HG02973 (cell line): ENCODE measurements at regions not wholly inside any gene's neighbourhood (a gene's known extent, or its start where the extent isn't known, plus 50 kb on each side); places are given as distances from the start of the nearest gene placed in this dataset.
A peak's percentile ranks its signal among the peaks of the same experiment; 100 is the strongest.
"Not testable (repeated sequence)": the region's sequence is repeated elsewhere in the genome, so short reads cannot be mapped to it uniquely, and the experiment has no call there.

Experiments
- ATAC-seq: cut with Tn5 transposase; IDR thresholded peaks from one replicate; pipeline ENCODE4 v1.9.1; 2021; ENCODE audit warnings: moderate library complexity; ENCODE audit not compliant: unreplicated experiment

DNA sequence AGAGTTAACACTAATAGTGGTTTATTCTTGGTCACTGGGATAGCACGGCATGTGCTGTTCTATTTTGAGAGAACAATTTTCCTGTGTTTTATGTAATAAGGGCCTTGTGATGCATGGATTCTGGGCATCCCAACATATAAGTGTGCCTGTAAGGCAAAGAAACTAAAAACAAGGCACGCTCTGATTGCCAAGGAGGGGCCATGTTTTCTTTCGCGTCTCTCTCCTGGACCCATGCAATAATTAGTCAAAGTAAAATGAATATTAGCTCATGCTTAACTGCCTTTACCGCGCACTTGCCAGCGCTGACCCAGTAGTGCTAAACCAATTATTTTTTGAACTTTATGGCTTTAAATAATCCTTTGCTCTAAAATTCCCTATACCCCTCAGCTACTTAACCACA is 140.9 kb downstream of the PSAT1 start:
- no peak for ATAC-seq

DNA sequence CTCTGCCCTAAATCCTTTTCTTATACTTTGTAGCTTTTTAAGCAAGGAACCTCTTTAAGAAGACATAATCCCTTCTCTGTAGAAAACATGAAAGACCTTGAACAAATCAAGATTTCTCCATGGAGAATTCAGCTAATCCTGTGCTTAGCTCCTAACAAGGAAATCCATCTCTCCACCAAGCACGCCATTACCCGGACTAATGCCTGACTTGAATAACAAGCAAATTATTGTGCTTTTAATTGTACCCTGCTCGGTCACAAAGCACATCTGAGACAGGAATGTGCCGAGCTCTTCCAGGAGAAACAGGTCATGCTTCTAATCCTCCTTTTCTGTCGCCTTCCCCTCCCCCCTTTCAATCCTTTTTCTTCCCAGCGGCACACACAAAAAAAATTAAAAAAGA is 141.3 kb downstream of the PSAT1 start:
- no peak for ATAC-seq

DNA sequence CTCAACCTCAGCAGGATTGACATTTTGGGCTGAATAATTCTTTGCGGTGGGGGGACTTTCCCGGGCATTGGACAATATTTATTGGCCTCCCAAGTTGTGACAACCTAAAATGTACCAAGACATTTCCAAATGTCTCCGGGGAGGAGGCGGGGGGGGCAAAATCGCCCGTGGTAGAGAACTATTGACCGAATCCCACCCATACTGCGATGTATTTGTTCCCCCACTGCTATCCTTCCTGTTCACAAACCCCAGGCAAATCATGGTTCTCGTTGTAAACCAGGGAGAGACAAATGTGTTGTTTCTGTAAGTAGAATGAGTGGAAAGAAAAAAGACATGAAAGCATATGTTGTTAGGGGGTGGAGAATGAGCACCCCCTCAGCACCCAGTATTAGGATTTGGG is 141.9 kb downstream of the PSAT1 start:
- no peak for ATAC-seq

DNA sequence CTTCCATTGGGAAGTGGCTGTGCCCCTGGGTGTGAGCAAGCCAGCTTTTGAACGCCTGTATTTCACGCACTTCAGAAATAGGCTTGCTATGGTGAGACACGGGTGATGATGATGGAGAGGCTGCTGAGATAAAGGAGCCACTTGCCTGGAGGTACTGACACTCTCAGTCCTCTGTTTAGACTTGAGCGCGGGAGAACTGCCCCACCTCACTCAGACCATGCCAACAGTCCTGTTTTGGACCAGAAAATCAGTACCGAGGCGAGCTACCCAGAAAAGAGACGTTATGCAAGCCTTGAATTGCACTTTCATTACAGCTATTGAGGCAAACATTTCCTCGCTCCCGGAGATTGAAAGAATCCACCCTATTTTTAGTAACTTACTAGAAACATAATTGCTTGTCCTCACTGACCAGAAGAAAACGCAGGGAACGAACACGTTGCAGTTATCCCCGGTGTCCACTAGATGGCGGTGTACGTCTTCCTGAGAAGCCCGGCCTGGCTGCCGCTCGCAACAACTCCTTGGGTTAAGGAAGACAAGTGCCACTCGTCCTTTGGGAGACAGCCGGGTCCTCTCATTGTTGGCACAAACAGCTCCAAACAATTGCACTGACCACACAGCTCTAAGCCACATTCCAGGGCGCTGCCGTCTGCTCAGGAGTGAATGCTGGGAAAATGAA is 142.4 kb downstream of the PSAT1 start:
- ATAC-seq: peak; percentile 79

DNA sequence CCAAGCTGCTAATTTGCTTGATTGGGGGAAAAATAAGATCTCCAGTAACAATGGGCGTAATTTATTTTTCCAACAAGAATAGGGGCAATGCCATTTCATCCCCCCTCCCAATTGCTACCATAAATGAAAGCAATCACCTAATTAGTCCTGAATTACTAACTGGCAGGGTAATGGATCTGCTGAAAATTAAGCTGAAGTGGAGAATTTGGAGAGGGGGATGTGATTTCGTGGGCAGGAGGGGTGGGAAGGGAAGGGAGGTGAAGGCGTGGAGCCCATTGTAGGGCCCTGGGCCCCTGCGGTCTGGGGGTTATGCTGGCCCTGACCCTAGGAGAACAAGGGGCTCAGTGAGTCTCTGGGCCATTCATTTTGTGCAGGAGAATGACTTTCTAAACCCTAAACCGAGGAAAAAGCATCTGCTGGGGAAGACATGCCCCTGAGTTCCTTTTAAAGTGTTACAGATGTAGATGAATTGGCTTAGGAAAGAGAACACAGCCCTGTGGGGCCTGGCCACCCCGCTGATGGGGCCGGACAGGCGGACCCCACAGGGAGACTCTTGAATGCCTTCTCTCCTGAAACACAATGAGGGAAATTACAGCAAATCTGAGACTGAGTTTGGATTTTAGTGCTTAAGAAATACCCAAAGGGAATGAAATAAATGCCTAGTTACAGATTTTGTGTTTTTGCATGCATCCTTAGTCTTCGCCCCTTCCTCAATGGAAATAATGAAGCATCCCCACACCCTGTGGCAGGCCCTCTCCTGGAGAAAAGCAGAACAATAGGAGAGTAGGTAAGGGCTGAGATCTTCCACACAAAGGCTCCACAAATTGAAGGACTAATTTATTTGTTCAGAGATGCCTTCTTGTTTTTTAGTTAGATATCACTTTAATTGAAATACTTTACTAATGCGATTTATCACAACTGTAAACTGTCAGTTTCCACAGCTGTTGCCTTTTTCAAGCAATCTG is 143.2 kb downstream of the PSAT1 start:
- no peak for ATAC-seq

DNA sequence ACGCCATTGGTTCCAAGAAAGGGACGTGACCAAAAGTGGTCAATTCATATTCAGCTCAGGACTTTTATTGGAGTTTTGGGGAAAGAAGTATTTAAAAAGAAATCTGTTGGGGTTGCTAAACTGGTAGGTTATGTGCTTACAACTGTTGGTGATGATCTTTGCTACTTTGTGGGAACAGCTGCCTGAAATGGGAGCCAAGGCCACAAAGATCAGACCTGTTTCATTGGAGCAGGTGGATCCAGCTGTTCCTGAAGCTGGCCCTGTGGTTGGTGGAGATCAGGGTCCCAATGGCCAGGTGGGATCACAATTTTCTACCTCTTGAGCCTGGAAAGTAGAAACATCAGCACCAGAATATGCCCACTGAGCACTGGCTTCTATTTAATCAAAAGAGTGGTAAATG is 144.5 kb downstream of the PSAT1 start:
- no peak for ATAC-seq

DNA sequence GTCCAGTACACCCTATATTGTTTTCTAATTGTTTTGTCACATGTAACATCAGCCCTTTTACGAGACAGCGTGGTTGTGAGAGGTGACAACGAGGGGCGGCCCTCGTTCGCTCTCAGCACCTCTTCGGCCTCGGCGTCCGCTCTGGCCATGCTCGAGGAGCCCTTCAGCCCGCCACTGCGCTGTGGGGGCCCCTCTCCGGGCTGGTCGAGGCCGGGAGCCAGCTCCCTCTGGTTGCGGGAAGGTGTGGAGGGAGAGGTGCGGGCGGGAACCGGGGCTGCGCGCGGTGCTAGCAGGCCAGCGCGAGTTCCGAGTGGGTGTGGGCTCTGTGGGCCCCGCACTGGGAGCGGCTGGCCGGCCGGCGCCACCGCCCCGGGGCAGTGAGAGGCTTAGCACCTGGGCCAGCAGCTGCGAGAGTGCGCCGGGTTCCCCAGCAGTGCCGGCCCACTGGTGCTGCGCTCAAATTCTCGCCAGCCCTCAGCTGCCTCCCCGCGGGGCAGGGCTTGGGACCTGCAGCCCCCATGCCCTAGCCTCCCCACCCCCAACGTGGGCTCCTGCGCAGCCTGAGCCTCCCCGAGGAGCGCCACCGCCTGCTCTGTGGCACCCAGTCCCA is 145.0 kb downstream of the PSAT1 start:
- ATAC-seq: no peak

DNA sequence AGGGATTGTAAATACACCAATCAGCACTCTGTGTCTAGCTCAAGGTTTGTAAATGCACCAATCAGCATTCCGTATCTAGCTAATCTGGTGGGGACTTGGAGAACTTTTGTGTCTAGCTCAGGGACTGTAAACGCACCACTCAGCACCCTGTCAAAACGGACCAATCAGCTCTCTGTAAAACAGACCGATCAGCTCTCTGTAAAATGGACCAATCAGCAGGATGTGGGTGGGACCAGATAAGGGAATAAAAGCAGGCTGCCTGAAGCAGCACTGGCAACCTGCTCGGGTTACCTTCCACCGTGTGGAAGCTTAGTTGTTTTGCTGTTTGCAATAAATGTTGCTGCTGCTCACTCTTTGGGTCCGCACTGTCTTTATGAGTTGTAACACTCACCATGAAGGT is 145.7 kb downstream of the PSAT1 start:
- ATAC-seq: not testable (repeated sequence)

DNA sequence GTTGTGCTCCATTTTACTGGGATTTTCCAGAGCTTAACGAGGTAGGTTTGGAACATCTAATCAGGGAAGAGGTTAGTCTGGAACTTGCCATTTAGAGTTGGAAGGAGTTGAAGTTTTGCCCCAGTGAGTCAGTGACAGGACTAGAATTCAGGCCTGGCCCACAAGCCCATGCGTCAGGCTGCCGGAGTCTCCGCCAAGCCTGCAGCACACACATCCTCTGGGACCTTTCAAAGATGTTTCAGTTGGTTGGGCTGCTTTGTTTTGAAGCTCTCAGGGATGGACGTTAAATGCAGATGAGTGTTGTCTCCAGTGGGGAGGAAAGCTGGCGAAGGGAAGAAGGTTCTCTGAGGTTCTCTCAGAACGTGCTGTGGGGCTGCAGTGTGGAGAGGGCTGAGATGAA is 147.0 kb downstream of the PSAT1 start:
- no peak for ATAC-seq

DNA sequence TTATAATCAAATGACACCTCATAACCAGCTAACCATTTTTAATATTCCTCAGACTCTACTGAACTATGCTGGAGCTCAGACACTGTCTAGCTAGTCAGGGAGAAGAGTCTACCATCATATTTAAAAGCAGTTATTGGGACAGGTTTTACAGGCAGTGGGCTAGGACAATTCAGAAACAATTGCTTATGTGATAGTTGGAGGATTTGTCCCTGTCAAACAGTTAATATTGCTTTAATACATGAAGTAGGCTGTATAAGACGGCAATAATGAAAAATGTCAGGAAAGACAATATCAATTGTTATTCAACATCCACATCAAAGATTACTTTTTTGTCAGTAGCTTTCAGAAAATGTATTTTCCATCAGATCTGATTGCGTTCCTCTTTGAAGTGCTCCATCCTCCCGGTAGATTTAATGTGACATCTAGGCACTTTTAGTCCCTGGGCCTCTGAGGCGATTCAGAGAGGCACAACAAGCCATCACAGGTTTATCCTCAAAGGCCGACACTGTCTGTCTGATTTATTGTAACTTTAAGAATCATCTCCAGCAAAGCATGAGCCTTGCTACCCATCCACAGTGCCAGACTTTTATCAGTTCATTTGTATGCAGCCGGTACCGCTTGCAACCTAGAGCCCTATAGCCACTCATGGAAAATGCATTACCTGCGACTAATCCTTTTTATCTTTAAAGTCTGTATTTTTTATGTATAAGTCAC is 152.2 kb downstream of the PSAT1 start:
- ATAC-seq: no peak

DNA sequence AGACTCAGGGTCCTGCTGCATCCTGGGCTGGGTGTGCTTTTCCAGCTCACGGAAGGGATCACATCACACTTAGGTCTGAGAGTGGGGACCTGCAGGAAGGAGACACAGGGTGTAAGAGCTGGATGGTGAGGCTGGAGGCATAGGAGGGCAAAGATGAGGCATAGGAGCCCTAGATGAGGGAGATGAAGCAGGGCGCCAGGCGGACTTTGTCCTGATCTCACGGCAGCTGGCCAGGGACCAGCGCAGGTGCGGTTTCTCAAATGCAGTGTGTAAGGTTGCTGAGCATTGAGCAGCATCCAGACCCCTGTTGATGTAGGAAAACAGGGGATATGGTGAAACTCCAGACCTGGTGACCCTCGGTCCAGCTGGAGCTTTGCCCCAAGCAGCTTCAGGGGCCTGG is 156.5 kb downstream of the PSAT1 start:
- no peak for ATAC-seq

DNA sequence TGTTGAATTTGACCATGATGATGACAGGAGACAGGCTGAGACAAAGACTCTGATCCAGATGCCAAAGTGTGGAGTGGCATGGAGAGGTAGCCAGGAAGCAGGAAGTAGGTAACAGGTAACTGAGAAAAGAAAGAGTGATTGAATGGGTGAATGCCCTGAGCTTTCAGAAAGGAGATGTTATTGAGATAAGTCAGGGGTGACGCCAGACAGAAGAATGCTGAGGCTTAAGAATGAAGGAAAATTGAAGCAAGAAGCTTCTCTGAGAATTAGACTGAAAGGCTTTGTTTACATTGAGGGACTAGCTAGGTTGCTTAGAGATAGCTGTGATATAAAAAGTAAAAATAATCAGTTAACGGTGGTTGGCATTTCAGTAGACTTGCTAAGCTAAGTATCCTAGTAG is 165.7 kb downstream of the PSAT1 start:
- no peak for ATAC-seq

DNA sequence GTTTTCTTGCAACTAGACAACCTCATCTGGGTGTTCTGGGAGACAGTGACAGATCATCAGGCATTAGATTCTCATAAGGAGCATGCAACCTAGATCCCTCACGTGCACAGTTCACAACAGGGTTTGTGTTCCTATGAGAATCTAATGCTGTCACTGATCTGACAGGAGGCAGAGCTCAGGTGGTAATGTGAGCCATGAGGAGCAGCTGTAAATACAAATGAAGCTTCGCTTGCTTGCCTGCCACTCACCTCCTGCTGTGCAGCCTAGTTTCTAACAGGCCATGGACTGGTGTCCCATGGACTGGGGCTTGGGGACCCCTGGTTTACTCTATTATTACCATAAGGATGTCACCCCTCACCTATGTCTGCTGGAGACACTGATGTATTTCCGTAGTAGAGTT is 166.8 kb downstream of the PSAT1 start:
- no peak for ATAC-seq

DNA sequence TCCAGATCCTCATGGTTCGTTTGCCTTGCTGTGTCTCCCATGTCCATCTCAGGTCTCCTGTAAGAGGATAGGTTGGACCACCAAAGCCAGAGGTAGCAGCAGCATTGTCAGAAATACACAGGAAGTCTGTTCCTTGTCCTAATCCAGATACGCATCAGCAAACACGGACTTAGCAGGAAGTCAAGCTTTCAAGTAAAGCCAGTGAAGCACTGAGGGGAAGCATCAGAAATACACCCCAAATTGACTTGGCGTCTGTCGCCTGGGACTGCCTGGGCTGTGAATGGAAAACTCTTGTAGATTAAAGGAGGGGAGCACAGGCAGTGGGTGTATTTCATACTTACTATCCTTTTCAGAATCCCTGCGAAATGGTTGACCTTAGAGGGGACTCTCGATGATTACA is 171.3 kb downstream of the PSAT1 start:
- no peak for ATAC-seq

DNA sequence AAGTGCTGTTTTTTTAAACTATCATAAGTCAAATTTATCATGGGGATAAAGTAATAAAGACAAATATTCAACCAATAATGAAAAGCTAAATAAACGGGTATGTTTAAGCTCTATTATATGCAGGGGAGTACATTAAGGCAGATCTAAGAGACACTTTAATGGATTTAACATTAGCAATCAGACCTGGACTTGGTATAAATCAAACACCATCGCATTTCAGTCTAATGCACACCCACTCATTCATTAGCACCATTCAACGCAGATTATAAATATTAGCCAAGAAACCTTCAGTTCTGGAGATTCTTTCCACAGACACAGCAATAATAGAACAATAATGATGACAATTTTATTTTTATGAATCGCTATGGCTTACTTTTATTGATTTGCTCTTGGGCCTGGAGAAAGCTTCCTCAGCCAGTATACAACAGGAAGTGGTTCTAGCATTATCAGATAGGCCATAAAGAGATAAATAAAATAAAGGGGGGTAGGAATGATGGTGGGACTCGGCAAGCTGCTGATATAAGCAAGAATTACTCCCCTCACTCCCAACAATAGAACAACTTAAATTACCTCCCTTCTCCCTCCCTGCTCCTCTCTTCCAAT is 172.2 kb downstream of the PSAT1 start:
- ATAC-seq: no peak

DNA sequence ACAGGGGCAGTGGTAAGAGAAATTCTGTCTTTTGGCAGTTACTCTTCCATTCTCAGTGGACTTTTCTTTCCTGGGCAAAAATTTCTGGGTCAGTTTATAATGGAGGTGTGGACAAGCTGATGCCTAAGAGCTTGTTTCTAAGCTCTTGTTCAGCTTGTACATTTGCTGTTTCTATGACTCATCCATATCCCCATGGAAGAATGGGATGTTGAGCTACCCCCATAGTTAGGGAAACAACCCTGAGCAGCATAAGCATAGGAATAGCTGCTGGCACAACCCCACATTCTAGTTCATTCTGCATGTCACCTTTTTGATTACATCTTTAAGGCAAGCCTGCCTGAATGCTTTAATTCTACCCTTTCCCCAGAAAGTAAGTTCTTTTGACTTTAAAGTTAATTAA is 173.3 kb downstream of the PSAT1 start:
- ATAC-seq: no peak

DNA sequence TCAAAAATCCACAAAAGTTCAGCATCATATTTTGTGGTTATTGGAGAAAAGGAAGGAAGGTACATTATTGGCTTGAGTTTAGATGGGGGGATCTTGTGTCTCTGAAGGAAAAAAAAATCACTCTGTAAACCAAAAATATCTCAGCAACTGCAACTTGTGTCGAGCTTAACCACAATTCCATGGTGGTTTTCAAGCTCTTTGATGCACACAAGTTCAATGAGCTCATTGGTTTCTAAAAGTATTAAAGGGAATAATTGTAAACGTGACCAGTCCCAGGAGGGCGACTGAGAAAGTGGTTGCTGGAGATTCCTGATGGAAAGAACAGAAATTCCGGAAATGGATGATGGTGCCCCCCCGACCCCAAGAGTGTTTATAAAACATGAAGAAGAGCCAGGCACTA is 173.8 kb downstream of the PSAT1 start:
- ATAC-seq: no peak

DNA sequence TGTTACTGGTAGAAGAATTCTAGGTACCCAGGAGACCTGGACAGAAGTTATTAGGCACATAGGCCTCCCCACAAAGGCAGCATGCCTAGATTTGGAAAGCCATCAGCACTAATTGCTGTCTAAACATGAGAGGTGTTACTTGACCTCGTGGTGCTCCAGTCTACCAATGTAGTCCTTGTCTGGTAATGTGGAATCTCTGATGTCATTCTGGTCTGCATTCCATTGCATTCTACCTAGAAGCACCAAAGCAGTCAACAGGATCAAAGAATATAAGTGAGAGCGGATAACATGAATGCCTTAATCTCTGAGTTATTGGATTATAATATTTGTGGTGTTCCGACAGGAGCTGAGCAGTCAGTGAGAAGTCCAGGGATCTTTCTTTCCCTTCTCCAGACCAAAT is 175.2 kb downstream of the PSAT1 start:
- ATAC-seq: no peak

DNA sequence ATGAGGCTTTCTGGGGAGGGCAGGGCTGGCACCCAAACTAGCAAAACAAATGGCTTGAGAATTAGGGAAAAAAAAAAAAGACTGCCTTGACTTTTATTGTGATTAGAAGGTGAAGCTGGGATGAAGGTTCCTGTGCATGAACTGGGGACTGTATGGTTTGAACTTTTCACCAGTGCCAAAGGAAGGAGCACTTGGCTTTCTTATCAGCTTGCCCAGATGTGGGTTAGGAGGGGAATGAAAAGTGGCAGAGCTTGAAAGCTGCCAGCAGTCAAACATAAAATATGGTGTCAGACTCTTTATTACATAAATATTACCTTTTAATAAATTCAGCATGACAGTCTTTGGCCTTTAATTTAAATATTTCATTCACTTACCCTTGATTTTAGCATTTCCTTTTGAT is 182.5 kb downstream of the PSAT1 start:
- no peak for ATAC-seq

DNA sequence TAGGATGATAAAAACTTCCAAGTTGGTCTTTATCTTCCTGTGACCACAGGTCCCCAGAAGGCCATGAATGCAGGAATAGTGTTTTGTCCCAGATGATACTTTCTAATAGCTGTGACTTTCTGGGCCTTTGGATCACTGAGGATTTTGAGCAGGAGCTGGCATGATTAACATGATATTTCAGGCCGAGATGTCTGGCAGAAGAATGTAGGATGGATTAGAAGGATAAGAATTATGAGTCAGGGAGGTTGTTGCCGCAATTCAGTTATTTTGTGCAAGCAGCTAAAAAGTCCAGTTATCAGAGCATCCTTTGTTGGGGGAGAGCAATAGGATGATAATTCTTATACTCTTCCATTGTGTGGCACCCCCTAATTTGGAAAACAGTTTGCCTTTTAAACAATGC is 189.7 kb downstream of the PSAT1 start:
- ATAC-seq: no peak

DNA sequence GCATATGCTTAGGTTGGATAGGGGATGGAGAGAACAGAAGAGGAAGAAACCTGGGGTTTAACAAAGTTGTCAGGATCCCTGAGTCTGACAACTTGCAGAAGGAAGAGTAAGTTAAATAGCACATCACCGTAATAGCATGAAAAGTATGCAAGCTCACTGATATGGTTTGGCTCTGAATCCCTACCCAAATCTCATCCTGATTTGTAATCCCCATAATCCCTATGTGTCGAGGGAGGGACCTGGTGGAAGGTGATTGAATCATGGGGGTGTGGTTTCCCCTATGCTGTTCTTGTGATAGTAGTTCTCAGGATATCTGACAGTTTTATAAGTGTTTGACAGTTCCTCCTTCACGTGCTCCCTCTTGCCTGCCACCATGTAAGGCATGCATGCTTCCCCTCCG is 193.3 kb downstream of the PSAT1 start:
- no peak for ATAC-seq
